H1 (cell line): ENCODE measurements at regions not wholly inside any gene's neighbourhood (a gene's known extent, or its start where the extent isn't known, plus 50 kb on each side); places are given as distances from the start of the nearest gene placed in this dataset.

Experiments
- TBP ChIP-seq: IDR thresholded peaks from 2 replicates; pipeline ENCODE4 v1.6.1; 2011; ENCODE audit warnings: low read depth, low read length, improper control_type of control experiment
- TCF12 ChIP-seq: IDR thresholded peaks from 2 replicates; pipeline ENCODE4 v1.6.1; 2011; ENCODE audit warnings: low read depth, mild to moderate bottlenecking, low read length

DNA sequence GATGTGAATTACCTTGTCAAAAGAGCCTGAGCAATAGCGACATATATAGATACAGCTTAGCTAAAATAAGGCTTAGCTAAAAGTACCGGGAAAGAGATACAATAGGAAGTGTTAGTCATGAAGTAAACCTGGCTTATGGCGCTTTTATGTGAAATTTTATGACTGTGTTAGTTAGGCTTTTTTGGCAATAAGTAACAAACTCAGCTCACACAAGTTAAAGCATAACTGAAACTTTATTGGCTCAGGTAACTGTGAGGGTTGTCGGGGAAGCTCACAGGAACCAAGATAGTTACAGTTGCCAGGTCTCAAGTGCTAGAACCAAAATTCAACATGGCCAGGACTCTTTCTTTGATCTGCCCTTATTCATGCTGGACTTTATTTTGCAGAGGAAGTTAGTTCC lies 925.0 kb upstream of the GYPC start (continued):
- TF ChIP-seq TCF12 (no peak), TBP (no peak)
